Activated CD4-positive, alpha-beta T cell treated with anti-CD3 and anti-CD28 coated beads, Interleukin-2, amount 50 U/mL, for 24 hours (primary cell): ENCODE measurements at regions not wholly inside any gene's neighbourhood (a gene's known extent, or its start where the extent isn't known, plus 50 kb on each side); places are given as distances from the start of the nearest gene placed in this dataset.

Source experiments
- DNase-seq, 2 donors: peaks; one replicate each; pipeline ENCODE4 v3.0.0-alpha.2; 2020; ENCODE audit warnings: low read depth in 1 of 2, low spot score in 1 of 2

DNA sequence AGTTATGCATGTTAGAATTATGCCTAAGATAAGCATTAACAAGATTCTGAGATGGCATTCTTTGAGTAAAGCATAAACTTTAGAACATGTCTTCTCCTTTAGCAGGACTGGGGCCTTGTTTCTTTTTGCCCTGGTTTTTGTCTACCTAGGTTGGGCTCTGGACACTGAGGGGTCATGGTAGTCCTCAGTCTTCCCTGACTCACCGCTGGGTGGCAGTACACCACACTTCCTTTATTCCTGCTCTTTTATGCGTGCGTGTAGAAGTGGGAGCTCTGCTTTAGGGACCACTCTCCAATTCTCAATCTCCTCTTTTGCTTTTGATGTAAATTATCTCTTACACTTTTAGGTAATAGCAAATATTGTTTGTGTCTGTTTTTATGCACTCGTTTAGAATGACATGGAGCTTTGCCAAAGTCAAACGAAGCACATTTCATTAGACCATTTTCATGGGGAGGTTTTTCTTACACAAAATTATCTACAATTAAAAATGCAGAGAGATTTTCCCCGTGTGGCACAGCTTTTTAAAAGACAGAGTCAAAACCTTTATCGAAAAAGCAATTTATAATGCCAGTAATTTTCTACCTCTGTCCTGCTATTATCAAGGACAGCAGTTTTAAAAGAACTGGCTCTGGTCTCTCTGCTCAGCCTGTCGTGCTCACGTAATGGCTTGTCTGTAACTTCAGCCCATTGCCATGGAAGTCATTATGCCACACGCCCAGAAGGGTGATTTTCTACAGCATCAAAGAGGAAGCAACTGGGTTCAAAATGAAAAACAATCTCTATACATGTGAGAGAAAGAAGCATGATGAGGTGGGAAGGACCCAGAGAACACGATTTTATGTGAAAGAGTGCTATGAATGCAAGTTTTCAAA, 413.9 kb downstream of the COG6 start:
- peak; percentile 36 to 60 for DNase-seq

DNA sequence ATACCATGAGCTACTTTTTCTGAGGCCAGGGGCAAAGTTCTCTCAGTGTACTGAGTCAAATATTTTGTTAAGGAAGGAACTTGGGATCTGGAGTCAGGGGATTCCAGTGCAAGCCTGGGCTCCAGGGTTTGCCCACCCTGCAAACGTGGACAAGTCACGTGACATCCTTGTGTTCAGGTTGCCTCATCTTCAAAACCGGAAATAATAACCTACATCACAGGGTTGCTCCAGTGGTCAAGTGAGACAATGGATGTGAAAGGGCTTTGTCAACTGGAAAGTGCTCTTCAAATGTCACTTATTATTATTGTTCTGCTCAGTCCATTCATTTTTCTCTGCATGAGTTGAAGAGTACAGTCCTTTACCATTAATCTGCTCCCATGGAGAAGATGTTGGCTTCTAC, 414.9 kb downstream of the COG6 start:
- DNase-seq = no peak

DNA sequence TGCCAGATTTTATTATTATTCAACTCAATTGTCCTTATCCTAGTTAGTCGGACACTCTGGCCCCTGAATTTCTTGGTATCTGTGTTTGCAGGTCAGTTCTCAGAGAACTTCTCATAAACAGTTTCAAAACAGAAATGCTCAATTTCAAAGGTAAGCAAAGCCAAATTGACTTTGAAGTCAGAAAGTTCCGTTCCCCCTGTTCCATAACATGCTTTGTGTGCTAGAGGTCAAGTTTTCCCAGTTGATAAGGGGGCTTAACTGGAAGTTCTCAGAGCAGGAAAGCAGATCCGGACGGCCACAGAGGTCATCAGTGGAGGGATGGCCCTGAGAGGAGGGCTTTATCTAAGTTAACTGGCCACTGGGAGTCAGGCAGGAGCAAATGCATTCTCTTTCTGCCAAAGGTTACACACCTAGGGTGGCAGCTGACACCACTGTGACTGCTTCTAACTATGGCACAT, 417.2 kb downstream of the COG6 start:
- DNase-seq = no peak

DNA sequence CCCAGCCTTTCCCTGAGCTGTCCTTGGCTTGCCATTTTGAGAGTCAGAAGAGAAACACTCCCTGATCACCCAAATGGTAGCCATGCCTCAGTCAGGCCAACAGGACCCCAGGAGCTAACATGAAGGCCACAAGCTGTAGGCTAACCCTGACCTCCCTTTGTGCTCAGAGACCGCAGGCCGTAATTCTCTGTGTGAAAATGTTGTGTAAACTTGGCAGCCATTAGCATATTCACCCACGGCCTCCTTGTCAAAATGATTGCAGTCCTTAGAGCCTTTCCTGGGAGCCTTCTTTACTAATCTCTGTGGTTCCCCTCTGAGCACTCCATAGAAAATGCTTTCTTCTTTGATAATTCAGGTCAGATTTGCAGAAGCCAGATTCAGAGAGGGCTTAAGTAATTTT, 418.9 kb downstream of the COG6 start:
- no peak for DNase-seq

DNA sequence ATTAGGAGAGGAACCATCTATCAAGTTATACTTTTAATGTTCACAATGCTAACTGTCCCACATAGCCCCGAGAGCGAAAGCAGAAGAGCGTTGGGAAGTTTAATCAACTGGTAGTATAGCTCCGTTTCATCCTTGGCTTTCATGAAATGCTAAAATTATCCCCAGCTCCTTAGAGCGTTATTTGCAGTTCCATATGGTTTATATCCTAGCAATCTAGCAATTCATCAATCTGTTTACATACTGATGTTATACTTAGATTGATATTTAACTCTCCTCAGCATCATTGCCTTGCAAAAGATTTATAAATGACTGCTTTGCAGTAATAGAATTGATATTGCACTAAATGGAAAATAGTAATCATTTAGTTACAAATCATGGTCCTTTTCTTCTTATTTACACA, 419.8 kb downstream of the COG6 start:
- no peak for DNase-seq

DNA sequence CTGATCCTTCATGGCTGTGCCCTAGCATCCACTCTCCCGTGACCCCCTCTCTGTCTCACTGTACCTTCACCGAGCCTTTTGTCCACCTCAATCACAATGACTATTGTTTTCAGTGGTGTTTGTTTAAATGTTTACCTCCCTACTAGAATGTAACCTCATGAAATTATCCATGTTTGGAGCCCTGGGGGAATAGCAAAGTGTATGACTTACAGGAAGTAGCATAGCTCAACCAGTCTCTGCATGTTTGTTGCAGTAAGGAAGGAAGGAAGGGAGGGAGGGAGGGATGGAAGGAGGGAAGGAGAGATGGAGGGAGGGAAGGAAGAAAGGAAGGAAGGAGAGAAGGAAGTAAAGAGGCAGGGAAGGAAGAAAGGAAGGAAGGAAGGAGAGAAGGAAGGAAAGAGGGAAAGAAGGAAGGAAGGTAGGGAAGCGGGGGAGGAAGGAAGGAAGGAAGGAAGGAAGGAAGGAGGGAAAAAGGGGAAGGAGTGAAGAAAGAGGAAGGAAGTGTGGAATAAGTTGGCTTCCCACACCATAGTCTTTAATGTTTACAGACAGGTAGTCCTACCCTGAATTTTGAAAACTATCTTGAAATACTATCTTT, 421.4 kb downstream of the COG6 start:
- DNase-seq = no peak

DNA sequence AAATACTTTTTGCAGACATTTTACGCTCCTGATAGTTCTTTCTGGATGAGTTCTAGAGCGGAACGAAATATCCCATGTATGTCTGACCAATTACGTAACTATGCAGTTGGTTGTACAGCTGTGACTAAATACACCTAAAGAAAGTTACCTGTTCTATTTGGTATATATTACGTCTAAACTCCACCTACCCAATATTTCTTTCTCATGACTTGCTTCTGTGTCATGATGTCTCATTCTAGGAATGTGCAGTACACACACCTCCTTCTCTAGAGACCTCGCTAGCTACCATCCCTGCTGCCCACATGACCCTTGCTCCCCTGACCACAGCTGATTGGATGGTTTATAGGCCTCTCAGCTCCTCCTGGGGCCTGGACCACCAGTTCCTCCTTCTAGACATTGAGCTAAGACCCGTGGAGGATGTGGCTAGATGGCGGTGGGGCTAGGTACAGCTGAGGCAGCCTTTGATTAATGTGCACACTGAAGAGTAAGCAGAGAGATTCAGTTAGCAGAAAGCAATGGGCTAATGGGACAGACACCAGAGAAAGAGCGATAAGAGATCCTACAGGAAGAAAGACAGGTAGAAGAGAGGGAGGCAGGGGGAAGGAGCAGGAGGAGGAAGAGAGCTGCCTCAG, 422.1 kb downstream of the COG6 start:
- no peak for DNase-seq

DNA sequence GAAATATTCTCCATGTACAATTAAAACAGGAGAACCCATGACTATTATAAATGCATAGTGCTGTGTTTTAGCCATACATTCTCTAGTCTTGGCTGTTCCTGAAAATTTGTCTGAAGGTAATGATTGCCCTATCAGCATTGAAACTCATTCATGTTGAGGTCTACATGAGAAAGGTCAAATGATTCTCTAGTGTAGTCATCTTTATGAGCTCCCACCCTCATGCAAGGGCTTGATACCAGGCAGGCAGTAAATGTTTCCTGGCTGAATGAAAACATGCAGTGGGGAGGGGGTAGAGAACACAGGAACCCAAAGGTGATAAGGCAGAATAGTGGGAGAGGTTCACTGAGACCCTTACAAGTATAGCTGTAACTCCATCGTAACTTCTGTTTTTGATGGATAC, 424.3 kb downstream of the COG6 start:
- DNase-seq = no peak

DNA sequence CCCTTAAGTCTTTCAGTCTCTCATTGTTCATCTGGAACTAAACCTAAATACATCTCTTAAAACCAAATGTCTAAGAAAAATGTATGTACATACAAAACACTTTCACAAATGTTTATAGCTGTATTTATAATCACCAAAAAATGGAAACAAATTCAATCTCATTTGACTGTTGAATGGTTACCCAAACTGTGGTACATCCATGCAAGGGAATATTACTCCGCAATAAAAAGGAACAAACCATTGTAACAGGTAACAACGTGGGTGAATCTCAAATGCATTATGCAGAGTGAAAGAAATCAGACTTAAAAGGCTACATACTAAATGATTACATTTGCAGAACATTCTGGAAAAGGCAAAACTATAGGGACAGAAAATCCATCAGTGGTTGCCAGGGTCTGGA, 425.2 kb downstream of the COG6 start:
- DNase-seq = no peak

DNA sequence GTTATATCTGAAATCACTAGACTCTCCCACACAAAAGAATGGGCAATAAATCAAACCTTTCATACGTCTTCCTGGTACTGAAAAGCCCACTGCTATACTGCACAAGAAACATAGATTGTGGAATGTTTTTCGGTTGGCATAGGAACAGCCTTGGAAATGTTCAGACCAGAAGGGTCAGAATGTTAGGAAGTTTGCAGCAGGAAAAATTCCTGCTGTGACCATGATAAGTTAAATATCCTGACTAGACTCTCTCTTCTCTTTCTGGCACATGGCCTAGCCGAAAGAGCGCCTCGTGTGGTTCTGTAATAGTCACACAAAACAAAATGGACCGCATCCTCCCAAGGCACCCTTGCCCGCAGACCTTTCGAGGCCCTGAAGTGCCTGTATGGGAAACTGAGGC, 427.2 kb downstream of the COG6 start:
- DNase-seq = no peak

DNA sequence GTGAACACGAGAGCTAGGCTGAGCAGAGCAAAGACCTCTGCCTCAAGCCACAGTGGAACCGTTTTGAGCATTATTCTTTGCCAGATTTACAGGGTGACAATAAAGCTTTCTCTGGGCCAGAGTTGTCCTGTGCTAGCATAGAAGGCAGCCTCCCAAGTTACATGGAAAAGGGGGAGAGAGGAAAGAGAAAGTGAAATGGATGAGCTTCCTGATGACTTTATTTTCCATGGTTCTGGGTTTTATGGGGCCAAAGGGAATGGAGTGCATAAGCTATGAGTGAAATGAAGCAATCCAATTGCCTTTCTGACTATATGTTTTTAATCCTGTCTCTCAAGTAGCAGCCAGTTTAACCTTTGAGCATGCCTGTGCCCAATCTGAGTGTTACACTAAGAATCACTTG, 428.4 kb downstream of the COG6 start:
- no peak for DNase-seq

DNA sequence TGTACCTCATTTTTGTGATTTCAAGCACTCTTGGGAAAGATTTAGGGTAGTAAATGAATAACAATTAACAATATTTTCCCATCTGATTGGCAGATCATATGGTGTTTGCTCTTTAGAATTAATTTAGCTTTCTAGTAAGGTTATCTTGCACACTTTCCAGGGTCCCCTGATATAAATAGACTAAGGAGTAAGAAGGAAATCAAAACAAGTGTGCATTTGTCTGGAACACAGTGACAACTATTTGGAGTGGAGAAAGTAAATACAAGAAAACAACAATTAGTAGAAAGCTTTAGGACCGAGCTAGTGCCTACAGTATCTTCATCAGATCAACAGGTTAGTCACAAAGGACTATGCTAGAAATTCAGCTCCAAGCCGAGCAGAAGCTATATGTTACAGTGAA, 429.5 kb downstream of the COG6 start:
- DNase-seq = no peak

DNA sequence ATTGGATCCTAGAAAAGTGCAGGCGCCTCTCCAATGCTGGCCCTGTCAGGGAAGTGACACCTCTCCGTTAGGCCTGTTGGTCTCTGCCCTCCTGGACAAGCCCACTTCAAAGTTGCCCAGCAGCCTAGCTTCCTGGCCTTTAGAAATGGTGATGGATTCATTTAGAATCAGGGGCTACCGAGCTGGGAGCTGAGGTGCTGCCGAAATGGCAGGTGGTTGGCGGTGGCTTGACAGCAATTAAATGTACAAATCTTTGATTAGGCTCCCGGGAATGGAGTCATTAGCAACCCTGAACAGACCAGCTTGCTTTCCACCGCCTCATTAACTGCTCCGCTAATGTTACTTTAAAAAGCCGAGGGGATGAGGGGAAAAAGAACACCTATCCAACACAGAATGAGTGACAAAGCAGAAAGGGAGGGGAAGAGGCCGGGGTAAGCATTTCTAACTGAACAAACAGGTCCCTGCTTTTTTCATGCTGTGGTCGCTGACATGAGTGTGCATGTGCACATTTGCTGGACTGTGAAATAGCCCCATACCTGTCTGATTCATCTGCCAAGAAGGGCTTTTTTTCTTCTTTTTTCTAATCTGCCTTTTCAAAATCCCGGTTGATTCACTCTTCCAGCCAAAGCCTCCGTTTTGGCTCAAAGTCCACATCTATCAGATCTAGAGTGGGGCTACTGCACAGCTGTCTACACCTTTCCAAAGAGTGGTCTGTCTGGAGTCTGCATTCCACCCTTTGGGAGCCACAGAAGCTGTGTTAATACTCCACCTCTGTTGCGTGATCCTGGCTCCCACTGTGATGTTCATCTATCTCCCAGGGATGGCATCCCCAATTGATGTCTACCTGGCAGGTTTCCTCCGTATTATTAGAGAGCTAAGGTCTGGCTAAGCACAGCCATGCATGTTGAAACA, 431.9 kb downstream of the COG6 start:
- DNase-seq = no peak

DNA sequence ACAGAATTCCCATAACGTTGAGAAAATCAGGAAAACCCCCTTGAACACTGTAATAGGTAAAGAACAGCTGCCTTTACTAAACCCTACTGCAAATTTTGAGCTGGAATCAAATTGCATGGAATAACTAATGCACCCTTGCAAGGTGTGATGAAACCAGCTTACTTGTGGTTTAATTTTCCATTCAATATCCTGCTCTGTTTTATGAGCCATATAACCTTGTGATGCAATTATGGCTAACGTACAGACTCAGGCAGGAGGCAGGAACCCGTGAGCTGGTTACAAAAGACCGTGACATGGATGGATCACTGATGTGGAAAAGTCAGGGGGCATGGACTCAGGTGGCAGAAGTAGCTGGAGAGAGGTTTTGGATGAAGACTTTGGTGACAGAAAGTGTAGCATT, 438.6 kb downstream of the COG6 start:
- no peak for DNase-seq

DNA sequence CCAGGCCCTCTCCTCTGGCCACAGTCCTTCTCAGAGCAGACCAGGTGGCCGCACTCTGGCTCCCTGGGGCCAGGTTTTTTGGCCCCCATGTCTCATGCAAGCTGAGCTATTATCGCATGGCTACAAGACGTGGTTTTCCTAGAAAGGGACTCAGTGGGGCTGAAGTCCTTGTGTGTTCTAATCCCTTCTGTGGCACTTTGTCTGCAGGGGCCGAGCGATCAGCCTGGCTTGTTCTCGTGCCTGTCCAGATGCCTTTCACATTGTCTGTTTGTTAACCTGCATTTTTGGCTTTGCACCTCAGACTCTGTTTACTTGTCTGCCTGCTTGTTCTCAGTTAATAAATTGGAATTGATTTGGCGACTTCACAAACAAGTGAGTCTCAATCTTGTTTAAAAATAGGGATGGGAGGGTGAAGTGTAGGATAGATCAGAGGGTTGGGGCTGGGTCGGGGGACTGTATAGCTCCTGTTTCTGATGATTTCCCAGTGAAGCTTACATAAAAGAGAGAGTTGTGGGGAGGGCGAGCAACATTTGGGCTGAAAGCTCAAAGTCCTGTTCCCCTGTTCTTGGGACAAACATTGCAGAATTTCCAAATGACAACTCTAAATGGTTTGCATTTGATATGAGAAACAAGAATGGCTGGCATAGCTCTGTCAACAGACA, 440.4 kb downstream of the COG6 start:
- DNase-seq = no peak

DNA sequence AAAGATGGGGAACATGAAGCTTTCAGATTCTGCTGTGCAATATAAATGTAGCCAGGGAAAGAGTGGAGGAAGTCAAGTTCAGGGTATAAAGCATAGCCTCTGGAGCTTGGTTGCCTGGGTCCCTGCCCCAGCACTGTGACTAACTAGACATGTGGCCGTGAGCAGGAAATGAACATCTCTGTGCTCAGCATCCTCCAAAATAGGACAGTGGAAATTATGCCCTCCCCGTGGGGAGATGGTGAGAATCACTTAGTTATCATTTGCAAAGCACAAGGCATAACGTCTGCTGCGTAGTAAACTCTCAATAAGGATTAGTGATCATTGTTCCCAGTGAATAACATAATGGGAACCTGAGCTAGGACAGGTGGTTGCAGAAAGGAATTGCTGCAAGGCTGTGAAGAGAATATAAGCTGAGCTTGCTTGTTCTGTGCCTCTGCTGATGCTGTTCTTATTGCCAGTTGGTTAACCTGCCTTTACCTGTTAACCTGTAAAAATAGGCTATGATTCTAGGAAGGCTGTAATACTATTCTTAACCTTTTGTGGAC, 441.0 kb downstream of the COG6 start:
- DNase-seq = peak in 1 of 2 donors; percentile 55

DNA sequence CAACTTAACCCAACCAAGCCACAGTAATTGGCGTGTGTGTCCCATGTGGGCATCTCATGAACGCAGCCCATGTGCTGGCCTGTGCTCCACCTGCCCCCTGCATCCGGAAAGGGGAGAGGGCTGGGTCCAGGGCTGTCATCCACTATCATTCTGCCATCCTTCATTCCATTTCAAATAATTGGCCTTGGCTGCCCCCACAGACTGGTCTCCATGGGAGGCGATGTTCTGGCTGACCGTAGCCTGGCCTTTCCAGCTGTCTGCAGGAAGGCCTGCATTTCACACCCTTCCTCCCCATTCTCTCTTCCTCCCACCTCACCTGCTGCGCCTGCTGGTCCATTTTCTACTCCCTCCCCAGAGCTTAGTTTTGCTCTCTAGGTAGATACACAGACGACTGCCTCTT, 442.8 kb downstream of the COG6 start:
- no peak for DNase-seq

DNA sequence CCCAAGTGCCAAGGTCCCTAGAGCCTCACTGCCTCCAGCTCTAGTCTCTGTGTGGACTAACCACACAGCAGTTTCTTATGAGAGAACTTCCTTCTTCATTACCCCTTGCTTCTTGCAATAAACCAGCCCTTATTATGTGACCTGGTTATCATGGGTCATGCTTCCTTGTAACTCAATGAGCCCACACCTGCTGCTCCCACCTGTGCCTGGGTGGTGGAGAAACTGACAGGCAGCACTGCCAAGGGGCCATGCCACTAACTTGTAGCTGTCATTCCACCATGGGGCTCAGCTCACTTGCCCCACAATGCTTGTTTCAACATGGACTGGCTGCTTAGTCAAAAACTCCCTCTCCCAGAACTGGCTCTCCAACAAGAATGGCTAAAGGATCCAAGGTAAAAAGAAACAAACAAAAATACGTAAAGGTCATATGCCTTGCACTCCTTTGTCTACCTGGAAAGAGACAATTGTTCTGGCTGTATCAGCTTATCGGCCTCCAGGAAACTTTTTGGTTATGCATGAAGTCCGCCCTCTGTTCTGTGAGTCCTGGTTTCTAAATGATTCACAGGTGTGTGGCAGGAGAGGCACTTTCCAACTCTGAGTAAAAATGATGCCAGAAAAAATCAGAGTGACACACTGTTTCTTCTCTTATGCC, 446.4 kb downstream of the COG6 start:
- peak in 1 of 2 donors; percentile 44 for DNase-seq

DNA sequence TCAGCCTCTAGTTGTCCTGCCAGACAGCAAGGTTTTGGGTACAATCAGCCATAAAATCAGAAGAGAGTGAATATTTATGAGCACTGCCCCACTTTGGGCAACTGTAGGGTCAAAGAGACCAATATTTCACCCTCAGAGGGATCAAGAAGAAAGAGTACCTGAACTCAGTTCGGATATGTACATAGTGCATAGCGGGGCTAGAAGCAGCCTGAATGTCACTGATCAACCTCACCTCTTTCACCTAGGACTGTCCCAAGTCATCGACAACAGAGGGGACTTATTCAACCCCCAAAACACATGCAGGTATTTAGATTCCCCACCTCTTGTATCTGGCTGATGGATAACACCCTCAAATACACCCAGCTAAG, 446.9 kb downstream of the COG6 start:
- DNase-seq = no peak

DNA sequence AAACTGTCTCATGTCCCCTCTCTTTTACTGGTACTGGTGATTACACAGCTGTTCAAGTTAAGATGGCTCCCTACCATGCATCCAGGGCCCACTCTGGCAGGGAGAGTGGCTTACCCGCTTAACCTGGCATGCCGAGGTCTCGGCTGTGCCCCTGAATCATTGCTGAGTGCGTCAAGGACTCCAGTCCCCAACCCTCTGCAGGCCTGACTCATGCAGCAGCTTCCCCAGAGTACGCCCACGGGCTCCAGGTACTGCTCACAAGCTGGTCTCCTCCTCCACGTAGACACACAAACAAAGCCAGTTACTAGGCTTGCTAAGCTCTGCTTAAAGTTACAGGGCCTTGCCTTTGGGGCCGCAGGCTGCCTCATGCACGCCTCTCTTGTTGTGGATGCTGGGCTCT, 447.4 kb downstream of the COG6 start:
- DNase-seq = peak; percentile 65 to 91
